ENCODE measurements at regions not wholly inside any gene's neighbourhood (a gene's known extent, or its start where the extent isn't known, plus 50 kb on each side); places are given as distances from the start of the nearest gene placed in this dataset.

DNA sequence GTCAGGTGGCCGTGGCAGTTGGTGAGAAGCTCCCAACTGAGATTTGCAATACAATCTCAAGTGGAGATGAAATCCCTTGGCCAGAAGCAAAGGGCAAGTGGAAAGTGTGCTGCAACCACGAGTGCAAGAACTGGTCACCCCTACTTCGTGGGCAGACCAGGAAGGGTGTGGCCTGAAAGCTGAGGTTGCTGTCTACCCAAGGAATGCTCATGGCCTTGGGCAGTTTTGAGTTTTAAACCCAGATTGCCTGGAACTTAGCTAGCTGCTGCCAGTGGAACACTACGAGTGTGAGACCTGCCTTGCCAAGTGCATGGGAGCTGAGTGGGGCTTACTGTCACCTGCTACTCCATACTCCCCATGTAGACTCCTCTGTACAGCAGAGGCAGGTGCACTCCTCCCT is 113.3 kb upstream of the FAT3 start:
- in situ Hi-C loops (cut with MboI; ENCODE audit: low sequenced_read_pairs in 4 of 4) = no loop called here

DNA sequence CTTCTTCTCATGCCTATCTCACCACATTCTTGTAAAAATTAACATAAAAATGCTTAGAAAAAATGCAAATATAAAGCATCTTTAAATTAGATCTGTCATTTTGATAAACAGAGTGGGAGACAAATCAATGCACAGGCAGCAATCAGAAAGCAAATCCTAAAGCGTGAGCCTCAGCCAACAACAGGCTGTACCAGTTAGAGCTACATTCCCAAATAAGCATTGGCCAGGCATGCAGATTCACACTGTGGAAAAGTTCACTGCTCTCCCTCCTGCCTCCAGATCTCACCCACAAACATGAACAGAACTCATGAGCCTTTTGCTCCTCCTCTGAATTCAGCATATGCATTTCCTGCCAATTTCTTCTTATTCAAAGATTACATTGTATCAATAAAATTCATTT is 115.2 kb upstream of the FAT3 start:
- Histone ChIP-seq H3K4me1 (no peaks in the 10 kb centered on the region), H3K9me3 (no peaks in the 10 kb centered on the region), H3K36me3 (no peaks in the 10 kb centered on the region), H3K27me3 (no peaks in the 10 kb centered on the region), H3K27ac (no peak overlapping the region), H3K4me3 (no peak overlapping the region)
- ATAC-seq = no peak
- intact Hi-C loops (cut with DNase I; ENCODE audit: low total_unique reads) = no loop called here
- no peak for DNase-seq
- in situ Hi-C loops (cut with MboI; ENCODE audit: low sequenced_read_pairs in 4 of 4) = no loop called here
- TF ChIP-seq POLR2A (IDR thresholded peaks at IDR 0.05) = no peak
- TF ChIP-seq, protein P1, sequence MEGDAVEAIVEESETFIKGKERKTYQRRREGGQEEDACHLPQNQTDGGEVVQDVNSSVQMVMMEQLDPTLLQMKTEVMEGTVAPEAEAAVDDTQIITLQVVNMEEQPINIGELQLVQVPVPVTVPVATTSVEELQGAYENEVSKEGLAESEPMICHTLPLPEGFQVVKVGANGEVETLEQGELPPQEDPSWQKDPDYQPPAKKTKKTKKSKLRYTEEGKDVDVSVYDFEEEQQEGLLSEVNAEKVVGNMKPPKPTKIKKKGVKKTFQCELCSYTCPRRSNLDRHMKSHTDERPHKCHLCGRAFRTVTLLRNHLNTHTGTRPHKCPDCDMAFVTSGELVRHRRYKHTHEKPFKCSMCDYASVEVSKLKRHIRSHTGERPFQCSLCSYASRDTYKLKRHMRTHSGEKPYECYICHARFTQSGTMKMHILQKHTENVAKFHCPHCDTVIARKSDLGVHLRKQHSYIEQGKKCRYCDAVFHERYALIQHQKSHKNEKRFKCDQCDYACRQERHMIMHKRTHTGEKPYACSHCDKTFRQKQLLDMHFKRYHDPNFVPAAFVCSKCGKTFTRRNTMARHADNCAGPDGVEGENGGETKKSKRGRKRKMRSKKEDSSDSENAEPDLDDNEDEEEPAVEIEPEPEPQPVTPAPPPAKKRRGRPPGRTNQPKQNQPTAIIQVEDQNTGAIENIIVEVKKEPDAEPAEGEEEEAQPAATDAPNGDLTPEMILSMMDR (IDR thresholded peaks at IDR 0.05 in 4 of 5, conservative IDR thresholded peaks at IDR 0.05 in 1 of 5) = no peak

More for the DNA sequence above, 113.3 kb upstream of the FAT3 start:
- ATAC-seq (no peak), DNase-seq (no peak)
- intact Hi-C loops (cut with DNase I; ENCODE audit: low total_unique reads) = no loop called here
- no peaks in the 10 kb centered on the region for H3K9me3 ChIP-seq
- H3K4me1 ChIP-seq = no peaks in the 10 kb centered on the region
- H3K4me3 ChIP-seq = no peak overlapping the region
- no peak overlapping the region for H3K27ac ChIP-seq
- no peak for TF ChIP-seq POLR2A (IDR thresholded peaks at IDR 0.05)
- TF ChIP-seq, protein P1 (IDR thresholded peaks at IDR 0.05 in 4 of 5, conservative IDR thresholded peaks at IDR 0.05 in 1 of 5) = no peak
- H3K36me3 ChIP-seq = no peaks in the 10 kb centered on the region
- no peaks in the 10 kb centered on the region for H3K27me3 ChIP-seq

DNA sequence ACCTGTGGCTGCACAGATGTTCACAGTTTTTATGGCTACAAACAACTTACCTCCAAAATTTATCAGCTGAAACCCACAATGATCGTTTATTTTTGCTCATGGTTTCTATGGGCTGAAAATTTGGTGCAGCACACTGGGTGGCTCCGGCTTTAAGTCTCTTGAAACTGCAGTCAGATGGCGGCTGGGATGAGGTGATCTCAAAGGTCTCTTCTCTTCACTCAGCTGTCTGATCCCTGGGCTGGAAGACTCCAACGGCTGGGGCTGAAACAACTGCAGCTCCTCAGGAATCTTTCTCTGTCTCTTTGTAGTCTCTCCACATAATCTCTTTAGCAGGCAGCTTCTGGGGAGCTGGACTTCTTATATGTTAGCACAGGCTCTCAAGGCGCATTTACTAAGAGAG is 117.3 kb upstream of the FAT3 start:
- H3K27me3 ChIP-seq = no peaks in the 10 kb centered on the region
- no peak for ATAC-seq
- in situ Hi-C loops (cut with MboI; ENCODE audit: low sequenced_read_pairs in 4 of 4) (no loop called here), intact Hi-C loops (cut with DNase I; ENCODE audit: low total_unique reads) (no loop called here)
- no peak for DNase-seq
- no peaks in the 10 kb centered on the region for H3K36me3 ChIP-seq
- H3K9me3 ChIP-seq = no peaks in the 10 kb centered on the region
- no peak overlapping the region for H3K4me3 ChIP-seq
- no peak overlapping the region for H3K27ac ChIP-seq
- no peak for TF ChIP-seq POLR2A (IDR thresholded peaks at IDR 0.05)
- TF ChIP-seq, protein P1 (IDR thresholded peaks at IDR 0.05 in 4 of 5, conservative IDR thresholded peaks at IDR 0.05 in 1 of 5) = no peak
- H3K4me1 ChIP-seq = no peaks in the 10 kb centered on the region

DNA sequence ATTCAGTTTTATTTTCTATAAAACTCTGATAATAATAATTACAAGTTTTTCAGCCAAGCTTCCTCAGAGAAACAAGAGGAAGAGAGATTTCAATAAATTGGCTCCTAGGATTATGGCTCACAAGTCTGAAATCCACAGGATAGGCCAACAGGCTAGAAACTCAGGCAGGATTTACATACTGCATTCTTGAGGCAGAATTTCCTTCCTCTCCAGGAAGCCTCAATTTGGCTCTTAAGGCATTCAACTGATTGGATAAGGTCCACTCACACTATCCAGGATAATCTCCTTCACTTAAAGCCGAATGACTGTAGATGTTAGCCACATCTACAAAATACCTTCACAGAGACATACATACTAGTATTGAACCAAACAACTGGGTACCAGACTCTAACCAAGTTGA is 120.3 kb upstream of the FAT3 start:
- H3K4me3 ChIP-seq = no peak overlapping the region
- ATAC-seq = no peak
- no peak overlapping the region for H3K27ac ChIP-seq
- no peaks in the 10 kb centered on the region for H3K27me3 ChIP-seq
- in situ Hi-C loops (cut with MboI; ENCODE audit: low sequenced_read_pairs in 4 of 4) = no loop called here
- no peaks in the 10 kb centered on the region for H3K4me1 ChIP-seq
- no peaks in the 10 kb centered on the region for H3K9me3 ChIP-seq
- no peaks in the 10 kb centered on the region for H3K36me3 ChIP-seq
- intact Hi-C loops (cut with DNase I; ENCODE audit: low total_unique reads) = no loop called here
- DNase-seq = no peak
- no peak for TF ChIP-seq POLR2A (IDR thresholded peaks at IDR 0.05)
- TF ChIP-seq, protein P1 (IDR thresholded peaks at IDR 0.05 in 4 of 5, conservative IDR thresholded peaks at IDR 0.05 in 1 of 5) = no peak

DNA sequence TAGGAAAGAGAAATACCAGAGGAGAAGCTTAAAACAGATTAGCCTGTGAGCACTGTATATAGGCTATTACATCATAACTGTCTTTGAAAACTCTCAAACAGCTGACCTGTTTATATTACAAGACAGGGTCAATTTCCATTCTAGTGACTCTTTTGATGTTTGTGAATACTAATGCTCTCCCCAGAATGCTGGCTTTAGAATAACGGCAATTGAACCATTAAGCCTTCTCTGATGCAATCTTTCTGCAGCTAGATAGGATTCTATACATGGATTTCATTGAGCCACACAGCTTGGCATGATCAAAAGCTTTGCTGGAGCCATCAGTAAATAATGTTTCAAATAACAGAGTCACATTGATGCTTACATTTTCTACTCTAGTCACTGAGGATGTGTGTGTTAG is 122.7 kb upstream of the FAT3 start:
- in situ Hi-C loops (cut with MboI; ENCODE audit: low sequenced_read_pairs in 4 of 4) = no loop called here
- H3K27ac ChIP-seq = no peak overlapping the region
- H3K27me3 ChIP-seq = no peaks in the 10 kb centered on the region
- no peaks in the 10 kb centered on the region for H3K36me3 ChIP-seq
- ATAC-seq (no peak), DNase-seq (no peak)
- no peak overlapping the region for H3K4me3 ChIP-seq
- TF ChIP-seq, protein P1 (IDR thresholded peaks at IDR 0.05 in 4 of 5, conservative IDR thresholded peaks at IDR 0.05 in 1 of 5) = no peak
- TF ChIP-seq POLR2A (IDR thresholded peaks at IDR 0.05) = no peak
- no peaks in the 10 kb centered on the region for H3K9me3 ChIP-seq
- H3K4me1 ChIP-seq = no peaks in the 10 kb centered on the region
- intact Hi-C loops (cut with DNase I; ENCODE audit: low total_unique reads) = no loop called here
